Erythroblast (primary cell): ENCODE measurements at regions not wholly inside any gene's neighbourhood (a gene's known extent, or its start where the extent isn't known, plus 50 kb on each side); places are given as distances from the start of the nearest gene placed in this dataset.

Experiments used
- GATA1 ChIP-seq: IDR thresholded peaks from 2 replicates; pipeline ENCODE4 v1.6.1; 2011; ENCODE audit warnings: low read depth, mild to moderate bottlenecking, control low read depth, low read length, moderate library complexity
- POLR2A ChIP-seq: IDR thresholded peaks from 2 replicates; pipeline ENCODE4 v1.6.1; 2011; ENCODE audit warnings: mild to moderate bottlenecking, low read length

GRCh38 chr5:124289130-124289529, 457.3 kb downstream of the ZNF608 start:
- TF ChIP-seq POLR2A (no peak), GATA1 (no peak)
